HG03103 (cell line): ENCODE measurements at regions not wholly inside any gene's neighbourhood (a gene's known extent, or its start where the extent isn't known, plus 50 kb on each side); places are given as distances from the start of the nearest gene placed in this dataset.
A peak's percentile ranks its signal among the peaks of the same experiment; 100 is the strongest.
"Not testable (repeated sequence)": the region's sequence is repeated elsewhere in the genome, so short reads cannot be mapped to it uniquely, and the experiment has no call there.

Experiments
- ATAC-seq: cut with Tn5 transposase; IDR thresholded peaks from one replicate; pipeline ENCODE4 v1.9.1; 2021; ENCODE audit warnings: low read depth; ENCODE audit not compliant: unreplicated experiment

DNA sequence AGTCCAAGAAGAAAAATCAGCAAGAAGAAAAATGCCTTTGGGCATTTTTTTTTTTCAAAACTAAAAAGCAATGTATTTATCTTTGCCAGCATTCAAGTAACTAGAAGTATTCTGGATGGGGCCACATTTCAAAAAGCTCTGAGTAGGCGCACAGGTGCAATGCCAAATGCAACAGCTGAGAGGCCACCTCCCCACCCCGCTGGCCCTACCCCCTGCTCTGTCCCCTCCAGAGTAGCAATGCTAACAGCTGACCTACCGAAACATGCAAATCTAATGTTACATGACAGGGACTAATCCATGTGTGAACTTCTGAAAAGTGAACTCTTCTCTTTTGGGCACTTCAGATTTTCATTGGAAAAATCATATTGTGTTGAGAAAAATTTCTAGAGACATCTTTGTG lies 153.7 kb upstream of the SLC38A2 start:
- ATAC-seq: no peak

DNA sequence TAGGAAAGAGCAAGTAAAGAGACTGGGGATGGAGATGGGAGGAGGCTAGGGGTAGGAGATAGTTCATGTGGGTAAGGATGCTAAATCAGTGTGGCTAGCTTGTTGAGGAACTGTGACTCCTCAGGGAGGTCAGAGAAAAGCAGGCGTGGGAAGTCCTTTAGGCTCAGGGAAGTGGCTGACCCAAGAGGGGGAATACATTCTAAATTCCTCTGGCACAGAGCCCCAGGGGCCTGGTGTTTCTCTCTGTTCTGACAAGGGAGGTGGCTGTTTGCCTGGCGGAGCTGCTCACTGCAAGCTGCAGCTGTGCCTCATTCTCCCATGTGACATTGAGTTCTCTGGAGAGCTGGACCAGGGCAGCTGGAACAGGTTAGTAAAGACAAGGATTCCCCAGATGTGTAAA lies 152.2 kb upstream of the SLC38A2 start:
- no peak for ATAC-seq

- ATAC-seq: no peak
Observed at GRCh38 chr12:46523863-46524770, 151.5 kb upstream of the SLC38A2 start.

GRCh38 chr12:46523446-46523845 lies 150.9 kb upstream of the SLC38A2 start:
- no peak for ATAC-seq

GRCh38 chr12:46522071-46522470 lies 149.5 kb upstream of the SLC38A2 start:
- ATAC-seq: no peak

GRCh38 chr12:46521145-46521544 lies 148.6 kb upstream of the SLC38A2 start:
- ATAC-seq: no peak

DNA sequence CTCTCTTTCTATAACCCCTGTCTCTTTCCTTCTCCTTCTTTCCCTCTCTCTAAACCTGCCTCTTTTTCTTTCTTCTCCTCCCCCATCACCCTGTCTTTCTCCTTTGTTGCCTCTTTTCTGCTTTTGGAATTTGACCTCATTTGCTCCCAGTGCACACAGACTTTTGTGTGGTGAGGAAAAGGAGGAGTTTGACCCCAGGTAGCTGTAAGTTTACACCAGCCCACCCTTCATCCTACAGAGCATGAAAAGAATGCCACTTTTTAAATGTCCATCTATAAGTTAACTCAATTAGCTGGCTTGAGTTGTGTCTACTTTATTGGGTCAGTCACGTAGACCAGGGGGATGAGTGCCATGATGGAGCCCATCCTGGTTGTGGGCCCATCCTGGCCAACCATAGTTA lies 146.8 kb upstream of the SLC38A2 start:
- no peak for ATAC-seq

DNA sequence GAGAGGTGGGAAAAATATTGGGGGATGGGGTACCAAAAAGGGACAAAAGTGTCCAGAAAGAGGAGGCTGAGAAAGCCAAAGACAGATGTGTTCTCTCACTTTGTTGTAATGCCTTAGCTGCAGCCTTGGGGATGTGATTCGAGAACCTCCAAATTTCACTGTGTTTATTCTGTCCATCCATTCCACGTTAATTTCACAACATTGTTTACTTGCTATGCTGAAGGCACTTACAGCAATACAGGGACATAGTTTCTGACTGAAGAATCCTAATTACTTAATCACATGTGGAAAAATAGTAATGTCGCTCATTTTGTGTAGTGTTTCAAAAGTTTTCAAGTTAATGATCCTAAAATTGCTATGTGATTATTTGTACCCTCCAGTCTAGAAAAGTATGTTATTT lies 146.2 kb upstream of the SLC38A2 start:
- ATAC-seq: no peak

GRCh38 chr12:46518169-46518568 lies 145.6 kb upstream of the SLC38A2 start:
- no peak for ATAC-seq

- ATAC-seq: peak; percentile 29
Observed at GRCh38 chr12:46517579-46517962, 145.0 kb upstream of the SLC38A2 start.

DNA sequence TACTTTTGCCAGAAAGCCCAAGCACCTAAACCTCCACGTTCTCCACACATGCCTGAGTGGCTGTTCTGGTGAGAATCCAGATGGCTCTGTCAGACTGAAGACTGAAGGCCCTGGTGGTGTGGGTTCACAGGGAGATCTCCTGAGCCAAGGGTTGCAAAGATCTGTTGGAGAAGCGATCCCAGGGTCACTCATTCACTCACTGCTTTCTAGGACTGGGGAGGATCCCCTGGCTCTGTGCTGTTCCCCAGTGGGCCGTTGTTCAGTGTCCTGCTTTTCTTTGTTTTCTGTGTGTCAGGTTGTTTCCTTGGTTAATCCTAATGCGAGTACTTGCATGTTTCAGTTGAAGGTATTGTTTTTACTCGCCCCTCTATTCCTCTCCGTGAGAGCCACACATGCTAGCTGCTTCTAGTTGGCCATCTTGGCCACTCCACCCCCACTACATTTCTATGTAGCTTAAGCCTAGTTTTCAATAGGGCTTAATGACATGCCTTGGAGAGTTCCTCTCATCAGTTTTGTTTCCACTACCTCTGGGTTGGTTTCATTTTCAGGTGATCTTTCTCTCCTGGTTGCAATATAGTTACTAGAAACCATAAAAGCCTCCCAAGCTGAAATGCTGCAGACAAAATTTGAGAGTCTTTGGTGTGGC lies 144.5 kb upstream of the SLC38A2 start:
- ATAC-seq: peak; percentile 96

DNA sequence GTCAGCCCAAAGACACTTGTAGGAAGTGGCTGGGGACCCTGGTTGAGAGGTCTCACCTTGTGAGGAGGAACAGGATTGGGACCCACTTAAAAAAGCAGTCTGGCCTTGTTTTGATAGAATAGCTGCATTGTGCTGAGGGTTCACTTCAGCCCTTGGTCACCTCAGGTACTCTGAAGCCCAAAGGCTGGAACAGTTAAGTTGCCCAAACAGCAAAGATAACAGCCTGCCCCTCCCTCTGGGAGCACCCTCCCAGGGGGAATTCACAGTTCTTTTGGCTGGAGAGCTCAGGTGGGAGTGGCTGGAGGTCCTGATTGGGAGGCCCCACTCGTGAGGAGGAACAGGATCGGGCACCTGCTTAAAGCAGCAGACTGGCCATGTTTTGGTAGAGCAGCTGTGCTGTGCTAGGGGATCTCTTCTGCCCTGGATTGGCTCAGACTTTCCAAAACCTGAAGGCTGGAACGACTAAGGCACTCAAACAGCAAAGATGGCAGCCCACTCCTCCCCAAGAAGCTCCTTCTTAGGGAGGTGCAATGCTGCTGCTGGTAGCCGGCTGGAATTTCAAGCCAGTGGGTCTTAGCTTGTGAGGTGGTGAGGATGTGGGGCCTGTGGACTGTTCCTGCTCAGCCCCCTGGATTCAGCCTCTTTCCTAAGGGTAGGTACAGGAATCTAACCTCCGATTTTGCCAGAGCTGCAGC lies 143.8 kb upstream of the SLC38A2 start:
- no peak for ATAC-seq

DNA sequence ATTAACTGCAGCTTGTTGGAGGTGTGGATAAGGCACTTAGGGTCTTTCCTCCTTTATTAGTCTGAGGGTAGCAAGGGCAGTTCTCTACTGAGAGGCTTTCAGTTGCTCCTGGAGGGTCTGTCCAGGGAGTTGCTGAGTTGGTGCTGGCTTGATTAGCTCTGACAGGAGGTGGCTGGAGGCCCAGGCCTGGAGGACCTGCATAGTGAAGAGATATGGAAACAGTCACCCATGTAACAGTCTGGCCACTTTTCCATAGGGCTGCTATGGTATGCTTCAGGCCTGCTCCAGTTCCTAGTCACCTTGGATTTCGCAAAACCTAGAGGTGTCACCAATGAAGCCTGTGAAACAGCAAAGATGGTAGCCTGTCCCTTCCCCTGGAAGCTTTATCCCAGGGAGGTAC lies 143.3 kb upstream of the SLC38A2 start:
- ATAC-seq: no peak

DNA sequence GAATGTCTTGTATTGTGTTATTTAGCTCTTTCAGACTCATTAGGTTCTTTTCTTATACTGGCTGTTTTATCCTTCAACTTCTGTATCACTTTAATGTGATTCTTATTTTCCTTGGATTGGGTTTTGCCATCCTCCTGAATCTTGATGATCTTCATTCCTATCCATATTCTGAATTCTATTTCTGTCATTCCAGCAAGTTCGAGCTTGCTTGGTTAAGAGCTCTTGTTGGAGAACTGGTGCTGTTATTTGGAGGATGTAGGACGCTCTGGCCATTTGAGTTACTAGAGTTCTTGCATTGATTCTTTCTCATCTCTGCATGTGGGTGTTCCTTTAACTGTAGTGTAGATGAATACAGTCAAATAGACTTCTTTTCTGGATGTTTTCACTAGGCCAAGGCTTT lies 142.3 kb upstream of the SLC38A2 start:
- ATAC-seq: no peak

DNA sequence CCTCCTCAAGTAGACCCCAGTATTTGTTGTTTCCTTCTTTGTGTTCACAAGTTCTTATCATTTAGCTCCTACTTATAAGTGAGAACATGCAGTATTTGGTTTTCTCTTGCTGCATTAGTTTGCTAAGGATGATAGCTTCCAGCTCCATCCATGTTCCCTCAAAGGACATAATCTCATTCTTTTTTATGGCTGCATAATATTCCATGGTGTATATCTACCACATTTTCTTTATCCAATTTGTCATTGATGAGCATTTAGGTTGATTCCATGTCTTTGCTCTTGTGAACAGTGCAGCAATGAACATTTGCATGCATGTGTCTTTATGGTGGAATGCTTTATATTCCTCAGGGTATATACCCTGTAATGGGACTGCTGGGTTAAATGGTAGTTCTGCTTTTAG lies 137.7 kb upstream of the SLC38A2 start:
- ATAC-seq: not testable (repeated sequence)

DNA sequence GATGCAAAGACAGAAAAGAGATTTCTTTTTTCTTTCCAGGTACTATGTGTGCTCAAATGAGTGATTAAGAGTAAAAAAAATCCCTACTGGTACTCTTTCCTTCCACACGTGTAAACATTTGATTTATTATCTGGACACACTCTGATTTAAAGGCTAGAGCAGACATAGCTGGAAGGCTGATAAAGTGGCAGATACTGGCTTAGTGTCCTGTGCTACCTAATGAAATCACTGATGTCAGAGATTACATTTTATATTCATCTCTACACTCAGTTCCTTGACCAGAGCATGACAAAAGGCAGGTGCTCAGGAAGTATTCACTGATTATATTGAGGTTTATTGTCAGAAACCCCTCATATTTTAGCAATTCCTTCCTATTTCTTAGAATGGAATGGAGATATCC lies 136.6 kb upstream of the SLC38A2 start:
- no peak for ATAC-seq

DNA sequence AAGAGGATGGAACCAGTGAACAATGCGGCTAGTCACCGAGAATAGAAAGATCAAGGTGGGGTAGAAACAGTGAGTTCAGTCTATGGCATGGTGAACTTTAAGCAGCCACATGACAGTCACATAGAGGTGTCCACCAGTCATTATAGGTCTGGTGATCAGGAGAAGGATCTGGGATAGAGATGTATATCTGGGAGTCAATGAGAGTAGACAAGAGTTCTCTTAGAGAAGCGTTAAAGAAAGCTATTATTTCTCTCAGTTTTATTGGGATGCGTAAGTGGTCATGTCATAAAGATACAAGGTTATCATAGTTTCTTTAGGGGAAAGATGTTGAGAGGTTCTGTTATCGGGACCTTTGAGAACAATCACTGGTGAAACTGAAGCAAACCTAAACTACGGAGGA lies 136.1 kb upstream of the SLC38A2 start:
- no peak for ATAC-seq

- ATAC-seq: no peak
Observed at GRCh38 chr12:46507766-46508165, 135.2 kb upstream of the SLC38A2 start.

- no peak for ATAC-seq
Observed at GRCh38 chr12:46506961-46507360, 134.4 kb upstream of the SLC38A2 start.

- ATAC-seq: no peak
Observed at GRCh38 chr12:46506198-46506597, 133.6 kb upstream of the SLC38A2 start.

DNA sequence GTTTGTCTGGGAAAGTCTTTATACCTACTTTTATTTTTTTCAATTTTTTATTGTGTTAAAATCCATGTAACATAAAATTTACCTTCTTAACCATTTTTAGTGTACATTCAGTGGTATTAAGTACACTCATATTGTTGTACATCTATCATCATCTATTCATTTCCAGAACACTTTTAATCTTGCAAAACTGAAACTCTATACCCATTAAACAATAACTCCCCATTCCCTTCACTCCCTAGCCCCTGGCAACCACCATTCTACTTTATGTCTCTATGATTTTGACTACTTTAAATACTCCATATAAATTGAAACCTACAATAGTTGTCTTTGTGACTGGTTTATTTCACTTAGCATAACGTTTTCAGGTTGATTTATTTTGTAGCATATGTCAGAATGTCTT lies 131.9 kb upstream of the SLC38A2 start:
- ATAC-seq: no peak
